Posterior cingulate gyrus (tissue), 11 donors: ENCODE measurements at regions not wholly inside any gene's neighbourhood (a gene's known extent, or its start where the extent isn't known, plus 50 kb on each side); places are given as distances from the start of the nearest gene placed in this dataset.
"Not testable (repeated sequence)": the region's sequence is repeated elsewhere in the genome, so short reads cannot be mapped to it uniquely, and the experiment has no call there.

Experiments
- DNase-seq, 10 donors: peaks; one replicate each; pipeline versions ENCODE4 v3.0.0 to v3.0.0-alpha.2; 2020 to 2021; ENCODE audit warnings: mixed read lengths in 3 of 10
- intact Hi-C: fragments of 100-400 bp; cut with DNase I; formaldehyde crosslinking; loops from one replicate; pipeline ENCODE4 v1.15.1; 2023

GRCh38 chr1:90317628-90318027 is 322.7 kb downstream of the ZNF326 start:
- no peak for DNase-seq
- intact Hi-C loops, result no loop called here

- intact Hi-C loops, result no loop called here
- peak in 2 of 10 donors; percentile 55 to 78 for DNase-seq
These were observed 319.6 kb downstream of the ZNF326 start for GRCh38 chr1:90314533-90314932.

- no peak for DNase-seq
- intact Hi-C loops, result no loop called here
These were observed 318.9 kb downstream of the ZNF326 start for GRCh38 chr1:90313778-90314177.

GRCh38 chr1:90309806-90310205 is 314.9 kb downstream of the ZNF326 start:
- intact Hi-C loops, result no loop called here

GRCh38 chr1:90308421-90308820 is 313.5 kb downstream of the ZNF326 start:
- intact Hi-C loops, result no loop called here

More at GRCh38 chr1:90309806-90310205, 314.9 kb downstream of the ZNF326 start:
- DNase-seq, result no peak

GRCh38 chr1:90305577-90305976 is 310.7 kb downstream of the ZNF326 start:
- intact Hi-C loops, result no loop called here
- no peak for DNase-seq

More at GRCh38 chr1:90308421-90308820, 313.5 kb downstream of the ZNF326 start:
- no peak for DNase-seq

GRCh38 chr1:90296327-90296726 is 301.4 kb downstream of the ZNF326 start:
- no peak for DNase-seq
- intact Hi-C loops, result no loop called here

- intact Hi-C loops, result no loop called here
- DNase-seq, result no peak
These were observed 300.6 kb downstream of the ZNF326 start for GRCh38 chr1:90295534-90295933.

GRCh38 chr1:90291431-90292216 is 296.7 kb downstream of the ZNF326 start:
- no peak for DNase-seq
- intact Hi-C loops, result no loop called here

GRCh38 chr1:90282811-90283210 is 287.9 kb downstream of the ZNF326 start:
- intact Hi-C loops, result no loop called here
- no peak for DNase-seq

GRCh38 chr1:90281886-90282285 is 287.0 kb downstream of the ZNF326 start:
- intact Hi-C loops, DNase-seq: not testable (repeated sequence)

- intact Hi-C loops, result no loop called here
- no peak for DNase-seq
These were observed 282.4 kb downstream of the ZNF326 start for GRCh38 chr1:90277270-90277669.

- no peak for DNase-seq
- intact Hi-C loops, result no loop called here
These were observed 279.5 kb downstream of the ZNF326 start for GRCh38 chr1:90274376-90274775.

- DNase-seq, result no peak
- intact Hi-C loops, result no loop called here
These were observed 278.4 kb downstream of the ZNF326 start for GRCh38 chr1:90273241-90273774.

- no peak for DNase-seq
- intact Hi-C loops, result no loop called here
These were observed 267.9 kb downstream of the ZNF326 start for GRCh38 chr1:90262791-90263190.

GRCh38 chr1:90262286-90262685 is 267.4 kb downstream of the ZNF326 start:
- intact Hi-C loops, result no loop called here
- DNase-seq, result no peak

- intact Hi-C loops, result no loop called here
- DNase-seq, result no peak
These were observed 251.2 kb downstream of the ZNF326 start for GRCh38 chr1:90246069-90246468.

GRCh38 chr1:90236493-90236892 is 241.6 kb downstream of the ZNF326 start:
- intact Hi-C loops, result no loop called here
- DNase-seq, result no peak

- no peak for DNase-seq
- intact Hi-C loops, result no loop called here
These were observed 228.5 kb downstream of the ZNF326 start for GRCh38 chr1:90223401-90223800.

GRCh38 chr1:90220941-90221693 is 226.2 kb downstream of the ZNF326 start:
- intact Hi-C loops, result no loop called here
- DNase-seq, result no peak

- DNase-seq, result no peak
- intact Hi-C loops, result no loop called here
These were observed 225.6 kb downstream of the ZNF326 start for GRCh38 chr1:90220496-90220895.
